ENCODE measurements at regions not wholly inside any gene's neighbourhood (a gene's known extent, or its start where the extent isn't known, plus 50 kb on each side); places are given as distances from the start of the nearest gene placed in this dataset.

- DNase-seq (ENCODE audit: low spot score) (no peak), ATAC-seq (ENCODE audit: low read depth) (peak; percentile 92)
- Histone ChIP-seq H3K4me1 (ENCODE audit: insufficient read depth, poor library complexity, severe bottlenecking) (peaks cover 34% of the 10 kb centered on the region), H3K9me3 (ENCODE audit: severe bottlenecking) (peaks cover 7% of the 10 kb centered on the region), H3K4me3 (ENCODE audit: severe bottlenecking) (no peak overlapping the region), H3K27ac (ENCODE audit: poor library complexity, severe bottlenecking) (peak overlapping the region; percentile 86), H3K36me3 (ENCODE audit: low read depth) (0 out of 2 replicates have a peak, but pooled peaks cover 2% of the 10 kb centered on the region), H3K27me3 (ENCODE audit: insufficient read depth, poor library complexity, severe bottlenecking) (no peaks in the 10 kb centered on the region)
- TF ChIP-seq CTCF (IDR thresholded peaks at IDR 0.05; ENCODE audit: poor library complexity, severe bottlenecking) = no peak
Measured at GRCh38 chr3:78141269-78141668, 1101.4 kb downstream of the ROBO2 start.

- Histone ChIP-seq H3K36me3 (ENCODE audit: low read depth) (0 out of 2 replicates have a peak, but pooled peaks cover 2% of the 10 kb centered on the region), H3K4me3 (ENCODE audit: severe bottlenecking) (no peak overlapping the region), H3K27me3 (ENCODE audit: insufficient read depth, poor library complexity, severe bottlenecking) (no peaks in the 10 kb centered on the region), H3K9me3 (ENCODE audit: severe bottlenecking) (peaks cover 7% of the 10 kb centered on the region), H3K27ac (ENCODE audit: poor library complexity, severe bottlenecking) (peak overlapping the region; percentile 86), H3K4me1 (ENCODE audit: insufficient read depth, poor library complexity, severe bottlenecking) (peaks cover 34% of the 10 kb centered on the region)
- ATAC-seq (ENCODE audit: low read depth) (no peak), DNase-seq (ENCODE audit: low spot score) (no peak)
- no peak for TF ChIP-seq CTCF (IDR thresholded peaks at IDR 0.05; ENCODE audit: poor library complexity, severe bottlenecking)
Measured at GRCh38 chr3:78143000-78143399, 1103.1 kb downstream of the ROBO2 start.

GRCh38 chr3:78148986-78149717 lies 1109.3 kb downstream of the ROBO2 start:
- Histone ChIP-seq H3K36me3 (ENCODE audit: low read depth) (no peaks in the 10 kb centered on the region), H3K4me3 (ENCODE audit: severe bottlenecking) (no peak overlapping the region), H3K27ac (ENCODE audit: poor library complexity, severe bottlenecking) (no peak overlapping the region), H3K9me3 (ENCODE audit: severe bottlenecking) (no peaks in the 10 kb centered on the region), H3K27me3 (ENCODE audit: insufficient read depth, poor library complexity, severe bottlenecking) (no peaks in the 10 kb centered on the region), H3K4me1 (ENCODE audit: insufficient read depth, poor library complexity, severe bottlenecking) (no peaks in the 10 kb centered on the region)
- no peak for DNase-seq (ENCODE audit: low spot score)
- no peak for ATAC-seq (ENCODE audit: low read depth)
- TF ChIP-seq CTCF (IDR thresholded peaks at IDR 0.05; ENCODE audit: poor library complexity, severe bottlenecking) = no peak

GRCh38 chr3:78153973-78154372 lies 1114.1 kb downstream of the ROBO2 start:
- TF ChIP-seq CTCF (IDR thresholded peaks at IDR 0.05; ENCODE audit: poor library complexity, severe bottlenecking) = no peak
- Histone ChIP-seq H3K9me3 (ENCODE audit: severe bottlenecking) (no peaks in the 10 kb centered on the region), H3K36me3 (ENCODE audit: low read depth) (no peaks in the 10 kb centered on the region), H3K27ac (ENCODE audit: poor library complexity, severe bottlenecking) (no peak overlapping the region), H3K4me1 (ENCODE audit: insufficient read depth, poor library complexity, severe bottlenecking) (no peaks in the 10 kb centered on the region), H3K27me3 (ENCODE audit: insufficient read depth, poor library complexity, severe bottlenecking) (no peaks in the 10 kb centered on the region), H3K4me3 (ENCODE audit: severe bottlenecking) (no peak overlapping the region)
- DNase-seq (ENCODE audit: low spot score) = no peak
- ATAC-seq (ENCODE audit: low read depth) = no peak

GRCh38 chr3:78154521-78155186 lies 1114.8 kb downstream of the ROBO2 start:
- H3K4me3 ChIP-seq (ENCODE audit: severe bottlenecking) = no peak overlapping the region
- ATAC-seq (ENCODE audit: low read depth) = no peak
- no peaks in the 10 kb centered on the region for H3K36me3 ChIP-seq (ENCODE audit: low read depth)
- H3K4me1 ChIP-seq (ENCODE audit: insufficient read depth, poor library complexity, severe bottlenecking) = no peaks in the 10 kb centered on the region
- H3K27ac ChIP-seq (ENCODE audit: poor library complexity, severe bottlenecking) = no peak overlapping the region
- H3K9me3 ChIP-seq (ENCODE audit: severe bottlenecking) = no peaks in the 10 kb centered on the region
- H3K27me3 ChIP-seq (ENCODE audit: insufficient read depth, poor library complexity, severe bottlenecking) = no peaks in the 10 kb centered on the region
- TF ChIP-seq CTCF (IDR thresholded peaks at IDR 0.05; ENCODE audit: poor library complexity, severe bottlenecking) = no peak
- no peak for DNase-seq (ENCODE audit: low spot score)
